GM06990 (cell line): ENCODE measurements at regions not wholly inside any gene's neighbourhood (a gene's known extent, or its start where the extent isn't known, plus 50 kb on each side); places are given as distances from the start of the nearest gene placed in this dataset.

Experiments used
- DNase-seq: peaks from one replicate; pipeline ENCODE4 v3.0.0-alpha.2; 2011; ENCODE audit not compliant: insufficient read length; ENCODE audit errors: extremely low read depth
- H3K27me3 ChIP-seq: replicated peaks from 2 replicates; pipeline ENCODE4 v1.6.0; 2011; ENCODE audit warnings: low read length; ENCODE audit not compliant: control insufficient read depth, insufficient read depth
- H3K36me3 ChIP-seq: 2 replicates; pipeline ENCODE4 v1.5.1; 2011; ENCODE audit warnings: low read length; ENCODE audit not compliant: control insufficient read depth, insufficient read depth
- H3K4me3 ChIP-seq: replicated peaks from 2 replicates; pipeline ENCODE4 v1.5.1; 2011; ENCODE audit warnings: low read depth, mild to moderate bottlenecking, control low read depth, low read length
- TF ChIP-seq, protein P1 (sequence below): IDR thresholded peaks from 2 replicates; pipeline ENCODE4 v1.5.1; 2011; ENCODE audit warnings: low read length, control low read depth, mild to moderate bottlenecking, inconsistent platforms; ENCODE audit not compliant: insufficient read depth, poor library complexity, severe bottlenecking

DNA sequence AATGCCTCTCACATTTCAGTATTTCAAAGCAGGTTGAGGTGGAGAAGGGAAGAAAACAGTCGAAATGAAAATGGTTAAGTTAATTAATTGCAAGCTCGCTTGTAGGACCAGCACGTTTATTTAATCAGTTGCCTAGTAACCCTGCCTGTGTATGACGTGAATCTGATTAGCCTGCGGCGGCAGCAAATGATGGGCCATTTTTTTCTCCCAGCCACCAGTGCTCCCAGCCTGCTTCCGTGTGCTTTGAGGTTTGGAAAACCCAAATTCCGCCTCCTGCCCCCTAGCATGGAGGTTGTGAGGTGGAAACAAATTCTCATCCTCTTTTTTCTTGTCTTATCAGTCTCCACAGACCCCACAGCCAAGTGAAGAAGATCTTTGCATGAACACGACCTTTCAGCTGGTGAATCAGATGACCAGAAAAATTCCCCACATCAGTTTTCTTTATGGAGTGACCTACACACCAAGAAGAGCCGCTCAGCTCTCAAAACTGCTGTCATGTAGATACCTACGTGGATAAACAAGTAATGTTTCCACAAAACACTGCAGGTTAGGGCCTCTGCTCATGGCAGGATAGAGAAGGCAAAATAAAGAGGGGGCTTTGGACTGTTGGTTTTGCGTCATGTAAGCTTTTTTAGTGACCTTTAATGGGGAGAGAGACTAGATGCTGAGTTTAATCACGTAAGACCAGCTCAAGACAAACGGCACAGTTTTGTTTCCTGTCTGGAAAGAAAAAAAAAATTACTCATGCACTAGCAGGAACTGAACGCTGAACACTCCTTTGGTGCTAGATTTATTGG, 572.9 kb upstream of the NOX3 start:
- H3K4me3 ChIP-seq, result no peak overlapping the region

DNA sequence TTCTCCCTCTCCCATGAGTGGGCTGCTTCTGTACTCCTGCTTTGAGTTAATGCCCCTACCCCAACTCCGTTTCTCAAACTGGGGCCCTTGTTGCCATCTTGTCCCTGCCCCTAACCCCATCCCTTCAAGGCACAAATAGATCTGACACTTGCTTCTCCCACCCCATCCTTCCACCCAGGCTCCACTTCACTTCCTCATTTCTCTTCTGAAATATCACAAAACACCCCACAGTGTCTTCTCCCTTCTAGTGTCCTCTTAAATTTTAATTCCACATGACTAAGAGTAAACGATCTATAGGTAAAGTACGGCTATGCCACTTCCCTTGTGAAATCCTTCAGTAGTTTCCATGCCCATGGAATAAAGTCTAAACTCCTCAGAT, 571.6 kb upstream of the NOX3 start:
- Histone ChIP-seq H3K36me3 (no peaks in the 10 kb centered on the region), H3K27me3 (no peaks in the 10 kb centered on the region), H3K4me3 (no peak overlapping the region)
- DNase-seq, result no peak
- TF ChIP-seq, protein P1, sequence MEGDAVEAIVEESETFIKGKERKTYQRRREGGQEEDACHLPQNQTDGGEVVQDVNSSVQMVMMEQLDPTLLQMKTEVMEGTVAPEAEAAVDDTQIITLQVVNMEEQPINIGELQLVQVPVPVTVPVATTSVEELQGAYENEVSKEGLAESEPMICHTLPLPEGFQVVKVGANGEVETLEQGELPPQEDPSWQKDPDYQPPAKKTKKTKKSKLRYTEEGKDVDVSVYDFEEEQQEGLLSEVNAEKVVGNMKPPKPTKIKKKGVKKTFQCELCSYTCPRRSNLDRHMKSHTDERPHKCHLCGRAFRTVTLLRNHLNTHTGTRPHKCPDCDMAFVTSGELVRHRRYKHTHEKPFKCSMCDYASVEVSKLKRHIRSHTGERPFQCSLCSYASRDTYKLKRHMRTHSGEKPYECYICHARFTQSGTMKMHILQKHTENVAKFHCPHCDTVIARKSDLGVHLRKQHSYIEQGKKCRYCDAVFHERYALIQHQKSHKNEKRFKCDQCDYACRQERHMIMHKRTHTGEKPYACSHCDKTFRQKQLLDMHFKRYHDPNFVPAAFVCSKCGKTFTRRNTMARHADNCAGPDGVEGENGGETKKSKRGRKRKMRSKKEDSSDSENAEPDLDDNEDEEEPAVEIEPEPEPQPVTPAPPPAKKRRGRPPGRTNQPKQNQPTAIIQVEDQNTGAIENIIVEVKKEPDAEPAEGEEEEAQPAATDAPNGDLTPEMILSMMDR, result no peak

More for the DNA sequence above, 572.9 kb upstream of the NOX3 start:
- TF ChIP-seq, protein P1, result no peak
- DNase-seq, result no peak
- H3K27me3 ChIP-seq, result no peaks in the 10 kb centered on the region
- H3K36me3 ChIP-seq, result no peaks in the 10 kb centered on the region

DNA sequence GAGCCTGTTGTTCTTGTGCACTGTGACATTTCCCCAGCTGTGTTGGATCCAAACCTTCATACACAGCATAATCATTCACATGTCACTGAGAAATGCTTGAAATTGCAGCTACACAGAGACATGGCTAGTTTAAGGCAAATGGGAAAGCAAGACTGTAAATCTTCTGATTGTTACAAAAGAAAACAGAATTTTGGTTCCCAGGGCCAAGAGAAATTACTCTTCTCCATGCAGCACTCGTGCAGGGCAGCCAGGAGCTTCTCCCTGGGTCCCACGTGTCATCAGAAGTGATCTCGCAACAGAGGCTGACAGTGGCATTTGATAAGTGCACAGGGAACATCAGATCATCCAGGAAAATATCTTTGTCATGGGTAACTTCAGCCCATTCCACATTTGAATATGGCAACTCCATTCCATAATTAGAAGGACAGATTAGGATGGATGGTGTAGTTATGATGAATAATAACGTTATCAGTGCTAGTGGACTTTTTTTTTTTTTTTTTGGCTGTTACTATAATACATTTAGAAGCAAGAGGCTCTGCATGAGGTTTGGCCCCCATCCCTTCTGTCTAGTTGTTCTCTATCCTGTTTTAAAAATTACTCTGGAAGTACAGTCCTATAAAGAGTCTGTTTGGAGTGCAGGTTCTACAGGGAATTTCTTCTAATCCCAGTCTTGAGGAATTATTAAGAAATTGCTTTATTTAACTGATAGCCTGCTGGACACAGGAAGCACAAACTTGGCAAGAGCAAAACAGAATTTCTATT, 571.0 kb upstream of the NOX3 start:
- Histone ChIP-seq H3K4me3 (no peak overlapping the region), H3K27me3 (no peaks in the 10 kb centered on the region), H3K36me3 (no peaks in the 10 kb centered on the region)
- DNase-seq, result no peak
- TF ChIP-seq, protein P1, result no peak

DNA sequence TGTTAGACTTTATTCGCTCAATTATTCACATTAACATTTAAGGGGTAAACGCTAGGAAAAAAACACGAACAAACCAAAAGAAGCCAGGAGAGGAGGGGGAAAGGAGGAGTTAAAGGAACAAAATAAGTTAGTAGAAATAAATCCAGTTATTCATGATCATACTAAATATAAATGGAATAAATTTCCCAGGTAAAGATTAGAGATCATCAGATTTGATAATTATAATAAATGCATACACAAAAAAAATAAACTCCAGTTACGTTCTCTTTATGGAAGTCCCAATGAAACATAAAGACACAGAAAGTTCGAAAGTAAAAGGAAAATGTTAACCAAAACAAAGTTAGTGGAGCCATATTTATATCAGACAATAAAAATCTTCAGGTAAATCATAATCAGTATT, 568.7 kb upstream of the NOX3 start:
- no peak for DNase-seq
- H3K27me3 ChIP-seq, result no peaks in the 10 kb centered on the region
- no peak overlapping the region for H3K4me3 ChIP-seq
- TF ChIP-seq, protein P1, result no peak
- no peaks in the 10 kb centered on the region for H3K36me3 ChIP-seq

DNA sequence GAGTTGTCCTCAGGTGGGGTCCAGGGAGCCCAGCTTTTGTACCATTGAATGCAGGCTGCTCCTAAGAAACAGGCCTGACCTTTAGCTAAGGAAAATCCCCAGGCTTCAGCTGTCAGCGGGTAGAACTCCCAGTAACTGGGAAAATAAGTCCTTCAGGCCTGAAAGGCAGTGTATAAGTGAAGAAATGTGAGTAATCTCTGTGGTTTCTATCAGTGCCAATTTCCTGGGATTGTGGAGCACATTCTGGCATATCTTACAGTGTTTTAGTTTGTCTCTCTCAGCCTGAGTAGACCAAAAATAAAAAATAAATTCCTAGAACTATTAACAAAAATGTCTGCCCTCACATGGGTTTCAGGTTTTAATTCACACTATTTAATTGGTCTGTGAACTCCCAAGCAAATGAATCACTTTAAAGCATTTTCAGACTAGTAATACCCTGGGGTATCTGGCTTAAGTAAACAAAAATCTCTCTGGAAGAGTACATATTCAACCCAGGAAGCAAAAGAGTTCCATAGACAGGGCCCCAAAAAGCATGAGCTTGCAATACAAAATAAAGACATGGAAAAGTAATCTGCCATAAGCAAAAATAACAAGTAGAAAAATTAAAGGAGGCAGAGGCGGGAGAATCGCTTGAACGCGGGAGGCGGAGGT, 566.2 kb upstream of the NOX3 start:
- TF ChIP-seq, protein P1, result no peak
- H3K4me3 ChIP-seq, result no peak overlapping the region
- H3K36me3 ChIP-seq, result no peaks in the 10 kb centered on the region
- H3K27me3 ChIP-seq, result no peaks in the 10 kb centered on the region
- DNase-seq, result no peak
